ENCODE measurements at regions not wholly inside any gene's neighbourhood (a gene's known extent, or its start where the extent isn't known, plus 50 kb on each side); places are given as distances from the start of the nearest gene placed in this dataset.

- no peak for DNase-seq (ENCODE audit: low read depth in 3 of 3)
Observed at GRCh38 chr6:26149240-26149639, 62.0 kb downstream of the HFE start.

DNA sequence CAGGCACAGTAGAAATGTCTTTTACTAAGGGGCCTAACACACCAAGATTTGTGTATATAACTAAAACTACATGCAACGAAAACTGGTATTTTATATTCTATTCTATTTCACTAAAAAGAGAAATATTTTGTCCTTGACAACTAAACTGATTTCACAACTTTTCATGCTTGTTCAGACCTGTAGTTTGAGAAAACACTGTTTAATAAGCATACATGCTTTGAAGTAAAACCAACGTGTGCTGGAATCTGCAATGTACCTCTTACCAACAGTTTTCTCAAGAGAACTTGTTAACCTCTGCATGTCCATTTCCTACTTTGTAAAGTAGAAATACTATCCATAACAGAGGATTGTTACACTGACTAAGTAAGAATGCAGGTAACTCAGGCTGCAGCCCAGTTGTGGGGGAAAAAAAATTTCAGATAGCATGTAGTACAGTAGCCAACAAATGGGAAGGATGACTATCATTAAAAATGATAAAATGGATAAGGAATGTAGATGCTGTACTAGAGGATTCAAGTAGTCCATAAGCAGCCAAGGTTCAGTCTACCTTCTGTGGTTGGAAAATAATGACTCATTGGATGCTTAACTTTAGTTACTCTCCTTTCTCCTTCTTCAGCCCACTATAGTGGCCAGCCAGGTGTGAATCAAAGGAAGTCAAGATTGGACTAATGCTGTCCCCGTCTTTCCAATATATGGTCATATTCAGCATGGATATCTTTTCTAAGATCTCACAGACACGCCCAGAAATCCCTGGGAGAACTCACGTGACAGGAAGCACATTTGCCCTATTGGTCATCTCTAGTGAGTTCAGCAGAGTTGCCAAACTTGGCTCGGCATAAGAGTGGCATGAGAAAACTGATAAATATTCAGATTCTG lies 65.2 kb downstream of the HFE start:
- no peak for DNase-seq (ENCODE audit: low read depth in 3 of 3)

GRCh38 chr6:26155061-26155930 lies 68.1 kb downstream of the HFE start:
- no peak for DNase-seq (ENCODE audit: low read depth in 3 of 3)

DNA sequence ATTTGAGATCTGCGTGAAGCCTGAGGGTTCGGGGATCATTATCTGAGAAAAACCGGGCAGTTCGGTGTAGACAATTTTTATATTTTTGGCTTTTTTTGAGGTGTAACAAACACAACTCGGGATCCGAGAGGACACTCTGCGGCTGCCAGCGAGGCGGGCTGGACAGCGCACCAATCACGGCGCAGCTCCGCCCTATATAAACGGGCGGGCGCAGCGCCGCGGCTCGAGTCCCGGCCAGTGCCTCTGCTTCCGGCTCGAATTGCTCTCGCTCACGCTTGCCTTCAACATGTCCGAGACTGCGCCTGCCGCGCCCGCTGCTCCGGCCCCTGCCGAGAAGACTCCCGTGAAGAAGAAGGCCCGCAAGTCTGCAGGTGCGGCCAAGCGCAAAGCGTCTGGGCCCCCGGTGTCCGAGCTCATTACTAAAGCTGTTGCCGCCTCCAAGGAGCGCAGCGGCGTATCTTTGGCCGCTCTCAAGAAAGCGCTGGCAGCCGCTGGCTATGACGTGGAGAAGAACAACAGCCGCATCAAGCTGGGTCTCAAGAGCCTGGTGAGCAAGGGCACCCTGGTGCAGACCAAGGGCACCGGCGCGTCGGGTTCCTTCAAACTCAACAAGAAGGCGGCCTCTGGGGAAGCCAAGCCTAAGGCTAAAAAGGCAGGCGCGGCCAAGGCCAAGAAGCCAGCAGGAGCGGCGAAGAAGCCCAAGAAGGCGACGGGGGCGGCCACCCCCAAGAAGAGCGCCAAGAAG lies 69.0 kb downstream of the HFE start:
- peak; percentile 67 to 80 (median 69) for DNase-seq (ENCODE audit: low read depth in 3 of 3)

- peak; percentile 65 to 77 (median 69) for DNase-seq (ENCODE audit: low read depth in 3 of 3)
Observed at GRCh38 chr6:26156850-26157250, 69.6 kb downstream of the HFE start.

DNA sequence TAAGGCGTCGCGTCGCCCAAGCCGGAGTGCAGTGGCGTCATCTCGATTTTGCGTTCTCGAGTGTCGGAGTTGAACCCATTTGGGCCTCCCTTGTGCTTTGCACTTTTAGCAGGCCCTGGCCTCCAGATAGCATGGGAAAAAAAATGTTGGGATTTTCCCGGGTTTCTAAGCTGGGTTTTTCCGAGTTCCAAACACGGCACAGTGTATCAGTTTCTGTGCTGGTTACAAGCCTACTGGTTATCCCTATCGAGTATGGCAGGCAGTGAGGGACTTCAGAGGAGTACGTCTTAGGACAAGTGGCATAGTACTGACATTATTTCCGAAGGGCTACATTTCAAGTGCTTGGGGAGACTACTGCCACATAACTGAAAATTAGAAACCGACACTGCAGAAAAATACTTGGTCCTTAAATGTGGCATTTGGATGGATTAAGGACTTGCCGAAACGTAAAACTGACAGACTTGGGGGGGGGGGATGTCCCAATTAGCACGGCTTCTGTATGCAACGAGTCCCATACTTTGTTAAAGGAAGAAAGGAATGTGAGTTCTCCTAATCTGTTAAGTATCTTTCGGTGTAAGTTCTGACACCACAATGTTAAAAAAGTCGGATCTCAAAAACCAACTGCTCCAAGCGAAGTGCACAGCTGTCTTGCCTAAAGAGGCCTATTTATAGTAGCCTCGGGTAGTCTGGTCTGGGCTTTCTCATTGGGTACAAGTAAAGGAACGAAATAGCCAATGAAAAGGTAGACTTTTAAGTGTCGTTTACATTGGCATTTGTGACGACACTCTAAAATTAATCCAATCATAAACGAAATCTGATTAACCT lies 70.2 kb downstream of the HFE start:
- peak in 1 of 3 donors; percentile 43 for DNase-seq (ENCODE audit: low read depth in 3 of 3)

DNA sequence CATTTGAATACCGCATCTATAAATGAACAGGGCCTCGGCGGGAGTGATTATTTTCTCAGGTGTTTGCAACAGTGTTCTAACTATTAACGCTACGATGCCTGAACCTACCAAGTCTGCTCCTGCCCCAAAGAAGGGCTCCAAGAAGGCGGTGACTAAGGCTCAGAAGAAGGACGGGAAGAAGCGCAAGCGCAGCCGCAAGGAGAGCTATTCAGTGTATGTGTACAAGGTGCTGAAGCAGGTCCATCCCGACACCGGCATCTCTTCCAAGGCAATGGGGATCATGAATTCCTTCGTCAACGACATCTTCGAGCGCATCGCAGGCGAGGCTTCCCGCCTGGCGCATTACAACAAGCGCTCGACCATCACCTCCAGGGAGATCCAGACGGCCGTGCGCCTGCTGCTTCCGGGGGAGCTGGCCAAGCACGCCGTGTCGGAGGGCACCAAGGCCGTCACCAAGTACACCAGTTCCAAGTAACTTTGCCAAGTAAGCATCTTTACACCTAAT lies 70.9 kb downstream of the HFE start:
- peak; percentile 64 to 78 (median 74) for DNase-seq (ENCODE audit: low read depth in 3 of 3)

DNA sequence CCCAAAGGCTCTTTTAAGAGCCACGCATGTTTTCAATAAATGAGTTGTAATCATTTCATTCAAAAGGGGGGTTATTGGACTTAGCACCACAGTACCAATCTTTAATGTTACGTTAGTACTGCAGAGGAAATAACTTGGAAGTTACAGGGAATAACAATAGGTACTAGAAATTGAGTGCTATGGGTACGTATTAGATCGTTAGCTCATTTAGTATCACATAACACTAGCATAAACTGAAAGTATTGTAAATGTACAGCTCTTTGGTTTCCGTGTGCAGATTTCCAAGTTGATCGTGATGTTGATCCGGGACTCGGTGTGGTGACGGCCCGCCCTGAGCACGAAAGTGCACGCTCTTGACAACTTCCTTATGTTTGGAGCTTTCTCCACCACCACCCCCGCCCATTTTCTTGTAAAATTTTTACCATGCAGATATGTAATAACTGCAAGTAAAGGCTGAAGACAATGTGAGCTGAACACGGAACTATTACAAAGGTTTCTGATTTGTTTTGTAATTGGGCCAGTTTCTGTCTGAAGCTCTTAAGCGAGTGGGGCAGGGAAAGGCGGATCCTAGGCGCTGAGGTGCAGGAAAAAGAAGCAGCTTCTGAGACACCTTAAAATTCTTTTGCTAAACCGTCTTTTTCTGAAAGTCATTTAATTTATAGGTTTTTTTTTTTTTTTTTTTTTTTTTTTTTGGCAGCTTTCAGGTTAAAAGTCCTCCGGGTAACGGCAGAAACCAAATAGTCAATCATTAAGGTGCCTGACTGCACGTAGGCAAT lies 71.5 kb downstream of the HFE start:
- DNase-seq (ENCODE audit: low read depth in 3 of 3): peak in 2 of 3 donors; percentile 48 to 57

DNA sequence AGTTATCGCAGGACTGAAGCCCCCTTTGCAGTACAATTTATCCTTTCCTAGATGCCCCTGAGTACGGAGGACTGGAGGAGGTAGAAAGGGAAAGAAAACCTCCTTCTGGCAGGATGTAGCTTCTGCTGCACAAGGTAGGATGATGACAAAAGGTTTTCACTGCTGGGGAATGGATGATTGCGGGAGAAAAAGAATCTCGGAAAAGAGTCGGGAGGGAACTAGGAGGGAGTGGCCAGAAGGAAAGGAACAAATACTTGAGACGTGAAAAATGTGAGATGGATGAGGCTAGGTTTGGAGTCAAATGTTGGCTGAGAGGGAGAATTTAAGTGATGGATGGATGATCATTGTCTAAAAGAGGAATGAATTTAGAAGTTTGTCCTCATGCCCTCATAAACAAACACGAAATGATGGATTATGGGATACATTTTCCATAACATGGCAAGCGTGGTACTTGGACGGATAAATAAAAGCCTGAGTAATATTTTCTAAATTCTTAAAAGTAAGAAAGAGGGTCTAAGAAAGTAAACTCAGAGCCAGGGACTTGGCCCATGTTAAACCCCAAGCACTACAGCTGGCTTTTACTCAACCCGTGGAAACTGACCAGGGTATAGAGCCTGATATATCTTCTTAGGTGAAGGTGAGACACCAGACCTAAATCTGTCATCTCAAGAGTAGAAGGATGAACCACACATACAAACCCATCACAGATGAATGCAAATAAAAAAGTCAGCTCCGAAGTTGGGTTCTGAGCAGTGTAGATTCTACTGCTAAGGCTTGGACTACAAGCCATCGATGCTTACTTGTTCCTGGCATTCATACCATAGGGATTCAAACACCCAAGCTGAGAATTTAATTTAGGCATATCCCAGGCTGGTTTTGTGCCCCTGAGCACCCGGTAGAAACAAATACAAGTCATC lies 72.4 kb downstream of the HFE start:
- no peak for DNase-seq (ENCODE audit: low read depth in 3 of 3)

DNA sequence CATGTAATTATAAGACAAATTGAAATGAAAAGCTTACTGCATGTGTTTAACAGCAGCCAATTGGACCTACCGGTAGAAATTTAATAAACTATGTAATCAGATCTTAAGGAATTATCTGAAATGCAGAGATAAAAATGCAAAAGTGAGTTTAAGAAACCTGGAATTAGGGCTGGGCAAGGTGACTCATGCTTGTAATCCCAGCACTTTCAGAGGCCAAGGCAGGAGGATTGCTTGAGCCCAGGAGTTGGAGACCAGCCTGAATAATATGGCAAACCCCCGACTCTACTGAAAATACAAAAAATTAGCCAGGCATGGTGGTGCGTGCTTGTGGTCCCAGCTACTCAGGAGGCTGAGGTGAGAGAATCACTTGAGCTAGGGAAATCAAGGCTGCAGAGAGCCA lies 74.1 kb downstream of the HFE start:
- no peak for DNase-seq (ENCODE audit: low read depth in 3 of 3)

GRCh38 chr6:26162399-26162798 lies 75.2 kb downstream of the HFE start:
- DNase-seq (ENCODE audit: low read depth in 3 of 3): no peak

DNA sequence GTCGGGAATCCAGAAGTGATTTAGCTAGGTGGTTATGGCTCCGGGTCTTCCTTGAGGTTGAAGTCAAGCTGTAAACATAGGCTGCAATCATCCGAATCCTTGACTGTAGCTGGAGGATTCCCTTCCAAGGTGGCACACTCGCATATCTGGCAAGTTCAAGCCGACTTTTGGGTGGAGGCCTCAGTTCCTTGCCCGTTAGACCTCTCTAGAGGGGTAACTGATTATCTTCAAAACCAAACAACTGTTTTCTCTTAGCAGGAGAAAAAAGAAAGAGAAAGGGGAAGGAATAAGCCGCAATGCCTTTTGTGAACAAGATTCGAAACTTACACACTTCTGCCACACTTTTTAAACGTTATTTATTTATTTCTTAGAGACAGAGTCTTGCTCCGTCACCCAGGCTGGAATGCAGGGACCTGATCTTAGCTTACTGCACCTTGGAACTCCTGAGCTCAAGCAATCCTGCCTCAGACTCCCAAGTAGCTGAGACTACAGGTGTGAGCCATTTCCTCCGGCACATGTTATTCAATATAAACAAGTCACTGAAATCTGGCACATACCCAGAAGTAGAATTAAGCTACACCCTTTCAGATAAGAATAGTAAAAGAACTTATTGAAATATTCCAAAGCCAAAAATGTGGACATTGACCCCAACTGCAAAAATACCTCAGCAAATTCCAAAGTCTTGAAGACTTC lies 76.3 kb downstream of the HFE start:
- DNase-seq (ENCODE audit: low read depth in 3 of 3): no peak

GRCh38 chr6:26164120-26164505 lies 76.9 kb downstream of the HFE start:
- no peak for DNase-seq (ENCODE audit: low read depth in 3 of 3)

DNA sequence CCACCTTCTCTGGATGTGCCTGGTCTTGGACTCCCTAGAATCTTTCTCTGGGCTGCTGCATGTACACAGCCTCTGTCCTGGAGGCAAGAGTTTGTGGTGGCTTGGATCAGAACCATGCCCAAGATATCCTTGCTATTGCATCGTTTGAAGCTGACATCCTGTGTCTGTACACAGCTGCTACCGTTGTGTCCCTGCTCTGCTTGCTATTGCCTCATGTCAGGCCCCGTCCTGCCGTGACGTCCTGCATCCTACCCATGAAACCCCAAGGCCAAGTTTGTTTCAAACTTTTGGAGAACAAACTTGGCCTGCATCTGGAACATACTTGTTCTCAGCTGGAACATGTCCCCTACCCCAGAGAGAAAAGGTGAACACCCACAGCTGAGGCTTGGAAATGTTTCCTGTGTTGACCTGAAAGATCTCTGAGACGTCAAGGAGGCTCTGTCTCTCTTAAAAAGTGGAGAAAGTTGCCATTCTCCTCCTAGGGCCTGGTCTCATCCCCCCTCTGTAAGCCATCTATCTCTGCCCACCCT lies 78.1 kb downstream of the HFE start:
- DNase-seq (ENCODE audit: low read depth in 3 of 3): no peak

- no peak for DNase-seq (ENCODE audit: low read depth in 3 of 3)
Observed at GRCh38 chr6:26170181-26170580, 83.0 kb downstream of the HFE start.

DNA sequence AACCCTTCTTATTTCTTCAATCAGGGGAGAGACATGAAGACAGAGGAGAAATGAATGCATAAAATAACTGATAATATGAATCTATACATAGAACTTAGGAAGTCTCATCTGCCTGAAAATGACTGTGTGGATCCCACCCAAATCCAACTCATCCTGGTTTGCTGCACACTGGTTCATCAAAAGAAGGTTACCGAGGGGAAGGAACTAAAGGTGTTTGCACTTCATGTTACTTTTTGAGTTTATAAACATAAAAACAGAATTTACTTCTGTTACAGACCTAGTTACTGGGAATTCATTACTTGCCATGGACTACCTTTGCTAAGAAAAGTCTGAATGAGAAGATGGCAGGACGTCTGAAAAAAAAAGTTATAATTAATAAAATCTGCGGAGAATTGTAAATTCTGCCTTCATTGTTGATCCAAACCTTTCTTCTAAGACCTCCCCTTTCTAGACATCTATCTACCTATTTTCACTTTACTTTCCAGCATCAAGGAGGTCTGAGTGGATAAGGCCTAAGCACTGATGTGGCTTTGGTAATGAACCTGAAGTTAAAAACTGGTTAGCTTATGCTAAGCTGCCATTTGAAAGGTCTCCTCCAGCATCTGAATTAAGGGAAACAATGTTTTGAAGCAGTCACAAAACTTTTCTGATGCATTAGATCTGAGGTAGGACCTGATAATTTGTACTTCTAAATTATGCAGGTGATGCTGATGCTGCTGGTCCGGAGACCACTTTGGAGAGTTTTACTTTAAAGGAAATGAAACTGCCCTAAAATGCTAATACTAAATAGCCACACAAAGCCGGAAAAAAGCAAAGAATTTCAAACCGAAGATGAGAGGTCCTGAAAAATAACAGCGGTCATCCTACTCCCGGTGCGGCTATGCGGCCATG lies 84.0 kb downstream of the HFE start:
- DNase-seq (ENCODE audit: low read depth in 3 of 3): no peak

GRCh38 chr6:26172608-26172968 lies 85.4 kb downstream of the HFE start:
- DNase-seq (ENCODE audit: low read depth in 3 of 3): no peak

DNA sequence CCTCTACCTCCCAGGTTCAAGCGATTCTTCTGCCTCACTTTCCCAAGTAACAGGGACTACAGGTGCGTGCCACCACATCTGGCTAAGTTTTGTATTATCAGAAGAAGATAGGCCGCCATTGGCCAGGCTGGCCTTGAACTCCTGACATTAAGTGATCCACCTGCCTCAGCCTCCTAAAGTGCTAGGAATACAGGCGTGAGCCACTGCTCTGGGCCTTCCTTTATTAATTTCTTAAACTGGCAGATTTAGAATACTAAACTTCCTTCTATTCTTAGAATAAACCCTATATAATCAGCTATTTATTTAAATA lies 86.6 kb downstream of the HFE start:
- DNase-seq (ENCODE audit: low read depth in 3 of 3): no peak
